NCI-H1417 treated with DMSO at 0.1 percent for 48 hours (cell line): ENCODE measurements at regions not wholly inside any gene's neighbourhood (a gene's known extent, or its start where the extent isn't known, plus 50 kb on each side); places are given as distances from the start of the nearest gene placed in this dataset.

Source experiments
- DNase-seq: peaks from one replicate; lab custom pipeline; 2025; lab: John Stamatoyannopoulos, UW

GRCh38 chr15:62748196-62748595 lies 294.4 kb upstream of the TPM1 start:
- no peak for DNase-seq

DNA sequence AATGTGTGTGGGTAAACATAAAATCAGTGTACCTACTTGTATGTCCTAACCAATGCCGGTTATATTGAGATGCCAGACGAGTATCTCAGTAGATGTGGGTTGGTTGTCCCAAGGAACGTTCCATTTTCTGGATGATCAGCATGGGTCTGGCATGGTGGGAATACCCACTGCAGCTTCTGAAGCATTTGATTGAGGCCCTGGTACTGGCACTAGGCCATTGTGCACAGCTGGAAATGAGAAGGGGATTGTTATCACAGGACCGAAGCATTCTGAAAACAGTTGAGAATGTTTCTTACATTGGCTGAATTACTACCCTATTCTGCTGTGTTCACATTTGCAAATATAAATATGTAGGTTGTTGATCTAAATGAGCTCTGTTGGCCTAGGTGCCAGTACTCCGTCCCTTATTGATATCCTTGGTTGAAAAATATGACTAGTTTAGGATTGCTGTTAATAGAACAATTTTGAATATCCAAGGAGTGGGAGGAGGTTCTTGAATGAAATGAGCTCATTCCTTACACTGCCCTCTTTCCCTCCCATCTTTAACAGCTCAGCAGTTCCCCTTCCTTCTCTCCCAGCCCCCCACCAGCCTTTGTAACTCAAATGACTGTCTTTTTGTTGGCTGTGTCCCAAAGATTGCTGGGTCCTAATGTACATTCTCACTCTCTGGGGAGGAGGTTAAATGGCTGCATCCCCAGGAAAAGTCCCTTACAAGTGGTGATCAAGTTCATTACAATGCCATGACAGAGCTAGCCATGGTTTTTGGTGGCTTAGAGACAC lies 293.3 kb upstream of the TPM1 start:
- no peak for DNase-seq

DNA sequence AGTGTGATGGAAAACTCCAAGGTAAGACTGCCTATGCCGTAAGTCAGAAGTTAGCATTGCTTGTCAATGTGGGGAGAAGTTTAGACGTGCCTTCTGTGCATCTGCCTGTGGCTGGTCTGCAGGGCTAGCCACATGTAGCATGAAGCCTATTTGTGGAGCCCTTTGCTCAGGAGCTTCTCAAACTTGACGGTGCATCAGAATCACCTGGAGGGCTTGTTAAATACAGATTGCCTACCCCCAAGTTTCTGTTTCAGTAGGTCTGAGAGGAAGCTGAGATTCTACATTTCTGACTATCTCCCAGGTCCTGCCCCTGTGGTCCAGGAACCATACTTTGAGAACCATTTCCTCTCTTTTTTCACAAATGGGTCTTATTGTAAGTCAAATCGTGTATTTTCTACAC lies 292.1 kb upstream of the TPM1 start:
- DNase-seq = no peak

DNA sequence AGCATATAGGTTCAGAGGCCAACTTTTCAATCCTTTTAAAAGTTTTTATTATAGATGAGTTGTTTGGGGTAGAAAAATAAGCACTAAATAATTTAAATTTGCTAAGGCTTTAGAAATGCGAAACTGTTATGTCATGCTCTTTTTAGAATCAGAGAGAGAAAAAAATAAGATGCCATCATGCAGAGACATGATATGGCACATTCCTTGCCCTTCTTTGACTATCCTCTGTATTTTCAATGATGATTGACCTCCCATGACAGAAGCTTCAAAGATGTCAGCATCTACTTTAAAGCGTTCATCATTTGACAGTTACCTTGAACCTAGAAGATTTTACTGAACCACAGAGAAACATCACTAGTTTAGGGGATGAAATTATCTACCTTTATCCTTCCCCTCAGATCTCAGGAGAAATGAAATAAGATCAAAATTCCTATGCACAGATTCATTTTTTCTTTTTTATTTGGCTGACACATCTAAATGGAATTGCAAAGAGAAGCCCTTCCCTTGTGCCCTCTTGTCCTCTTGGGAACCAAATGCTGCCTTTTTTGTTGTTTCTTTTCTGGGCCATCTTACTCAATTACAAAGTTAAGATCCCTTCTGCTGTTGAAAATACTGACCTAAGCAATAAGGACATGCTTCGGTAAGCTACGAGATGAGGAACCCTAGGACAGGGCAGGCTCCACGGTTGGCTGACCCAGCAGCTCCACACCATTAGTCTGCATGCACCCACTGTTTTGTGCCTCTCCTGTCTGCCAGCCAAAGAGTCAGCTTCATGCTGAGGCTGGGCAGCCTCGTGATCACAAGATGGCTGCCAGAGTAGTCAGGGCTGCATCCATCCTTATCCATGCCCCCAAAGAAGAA lies 289.7 kb upstream of the TPM1 start:
- DNase-seq = no peak

DNA sequence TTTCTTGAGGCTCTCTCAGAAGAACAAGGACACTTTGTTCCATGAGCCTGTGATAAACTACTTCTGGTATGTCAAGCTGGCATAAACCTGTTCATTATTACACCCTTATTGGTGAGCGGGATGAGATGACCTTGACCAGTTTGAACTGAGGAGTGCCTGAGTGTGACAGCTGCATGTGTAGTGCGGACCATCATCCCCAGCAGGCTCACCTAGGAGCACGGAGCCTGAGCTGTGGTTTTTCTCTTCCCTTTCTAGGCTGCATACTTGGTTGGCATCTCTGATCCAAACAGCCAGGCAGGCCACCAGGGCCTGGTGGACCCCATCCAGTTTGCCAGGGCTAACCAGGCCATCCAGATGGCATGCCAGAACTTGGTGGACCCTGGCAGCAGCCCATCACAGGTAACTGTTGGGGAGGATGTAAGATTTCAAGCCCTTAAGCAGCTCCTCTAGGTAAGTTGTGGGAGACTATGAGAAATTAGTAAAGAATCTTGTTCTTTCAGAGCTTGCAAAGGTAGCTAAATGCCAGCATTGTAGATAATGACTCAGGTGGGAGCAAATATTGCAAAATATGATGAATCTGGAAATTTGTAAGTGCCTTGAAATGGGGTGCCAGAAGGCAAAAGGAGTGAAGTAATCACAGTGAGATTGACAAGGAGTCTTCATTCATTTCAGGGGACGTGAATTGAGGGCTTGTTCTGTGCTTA lies 288.9 kb upstream of the TPM1 start:
- no peak for DNase-seq

GRCh38 chr15:62756326-62756994 lies 286.1 kb upstream of the TPM1 start:
- no peak for DNase-seq

DNA sequence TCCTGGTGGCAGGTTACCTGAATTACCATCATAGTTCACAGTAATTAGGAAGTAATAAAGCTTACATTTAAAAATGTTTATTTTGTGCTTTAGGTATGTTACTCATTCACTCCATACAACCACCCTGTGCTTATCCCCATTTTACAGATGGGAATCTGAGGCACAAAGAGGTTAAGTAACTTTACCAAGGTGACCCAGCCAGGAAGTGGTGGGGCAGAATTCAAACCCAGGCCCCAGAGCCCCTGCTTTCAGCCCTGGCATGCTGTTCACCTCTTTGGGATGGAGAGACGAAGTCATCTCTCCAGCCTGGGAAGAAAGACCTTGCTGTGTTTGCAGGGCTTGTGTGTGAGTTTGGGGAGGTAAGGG lies 285.6 kb upstream of the TPM1 start:
- DNase-seq = no peak

GRCh38 chr15:62757535-62757934 lies 285.0 kb upstream of the TPM1 start:
- DNase-seq = no peak

- DNase-seq = no peak
Measured at GRCh38 chr15:62758126-62758951, 284.2 kb upstream of the TPM1 start.

GRCh38 chr15:62758952-62759349 lies 283.6 kb upstream of the TPM1 start:
- no peak for DNase-seq

GRCh38 chr15:62760538-62760937 lies 282.0 kb upstream of the TPM1 start:
- no peak for DNase-seq

GRCh38 chr15:62765916-62766315 lies 276.6 kb upstream of the TPM1 start:
- DNase-seq = no peak

- no peak for DNase-seq
Measured at GRCh38 chr15:62766599-62766998, 275.9 kb upstream of the TPM1 start.

- no peak for DNase-seq
Measured at GRCh38 chr15:62769604-62770003, 272.9 kb upstream of the TPM1 start.

DNA sequence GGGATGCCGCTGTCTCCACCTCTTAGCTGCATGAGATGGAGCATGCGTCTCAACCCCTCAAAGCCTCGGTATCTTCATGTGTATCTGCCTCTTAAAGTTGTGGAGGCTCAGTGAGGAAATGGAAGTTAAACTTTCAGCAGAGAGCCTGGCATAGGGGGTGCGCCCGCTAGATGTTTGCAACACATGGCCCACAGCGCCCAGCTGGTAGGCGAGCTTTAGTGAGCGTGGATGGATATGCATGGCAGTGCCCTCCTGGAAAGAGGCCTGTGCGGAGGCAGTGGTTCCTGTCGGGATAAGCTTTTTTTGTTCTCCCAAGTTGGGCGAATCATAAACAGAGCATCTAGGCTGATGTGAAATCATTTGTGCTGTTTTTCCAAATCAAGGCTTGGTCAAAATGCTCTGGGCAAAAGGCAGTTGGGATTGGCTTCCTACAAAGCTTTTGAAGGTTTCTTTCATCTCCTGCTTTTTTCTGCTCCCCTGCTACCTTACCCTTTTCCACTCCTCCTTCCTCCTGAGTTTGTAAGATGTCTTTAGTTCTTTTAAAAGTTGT lies 272.4 kb upstream of the TPM1 start:
- DNase-seq = no peak

DNA sequence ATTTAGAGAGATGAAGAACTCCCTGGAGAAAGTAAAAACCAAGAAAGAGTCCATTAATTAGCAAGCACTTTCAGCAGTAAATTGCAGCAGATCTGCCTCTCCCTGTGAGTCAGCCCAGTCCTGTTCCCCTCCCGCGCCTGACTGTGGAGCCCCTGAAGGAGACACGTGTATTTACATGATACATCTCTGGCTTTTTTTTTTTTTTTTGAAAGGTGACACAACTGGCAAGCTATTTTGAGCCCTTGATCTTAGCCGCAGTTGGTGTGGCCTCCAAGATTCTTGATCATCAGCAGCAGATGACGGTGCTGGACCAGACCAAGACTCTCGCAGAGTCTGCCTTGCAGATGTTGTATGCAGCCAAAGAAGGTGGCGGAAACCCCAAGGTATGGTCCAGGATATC lies 271.8 kb upstream of the TPM1 start:
- no peak for DNase-seq

GRCh38 chr15:62771234-62771633 lies 271.3 kb upstream of the TPM1 start:
- no peak for DNase-seq

GRCh38 chr15:62773369-62774165 lies 269.0 kb upstream of the TPM1 start:
- no peak for DNase-seq

- no peak for DNase-seq
Measured at GRCh38 chr15:62775932-62776331, 266.6 kb upstream of the TPM1 start.

GRCh38 chr15:62777671-62778070 lies 264.9 kb upstream of the TPM1 start:
- DNase-seq = no peak
